Body of pancreas (tissue), 4 donors: ENCODE measurements at regions not wholly inside any gene's neighbourhood (a gene's known extent, or its start where the extent isn't known, plus 50 kb on each side); places are given as distances from the start of the nearest gene placed in this dataset.

Experiments used
- CTCF ChIP-seq, 7 experiments: fragments of 450-650 bp in 4 of 7; fragments of 200-600 bp in 3 of 7; sonication (generic) in 3 of 7; IDR thresholded peaks; one replicate each; pipeline ENCODE4 v1.5.1; 2016 to 2019; ENCODE audit warnings: antibody characterized with exemption in 7 of 7
- POLR2A ChIP-seq, 3 donors: fragments of 450-650 bp; IDR thresholded peaks; one replicate each; pipeline ENCODE4 v1.6.1; 2016; ENCODE audit warnings: antibody characterized with exemption in 3 of 3, mild to moderate bottlenecking in 2 of 3

GRCh38 chr14:85306024-85306423 is 223.9 kb upstream of the FLRT2 start:
- TF ChIP-seq POLR2A (IDR thresholded peaks at IDR 0.05): no peak
- TF ChIP-seq CTCF (IDR thresholded peaks at IDR 0.05): no peak
